NCI-H510A (cell line): ENCODE measurements at regions not wholly inside any gene's neighbourhood (a gene's known extent, or its start where the extent isn't known, plus 50 kb on each side); places are given as distances from the start of the nearest gene placed in this dataset.
"Not testable (repeated sequence)": the region's sequence is repeated elsewhere in the genome, so short reads cannot be mapped to it uniquely, and the experiment has no call there.

Experiments used
- DNase-seq: peaks from one replicate; lab custom pipeline; 2025; lab: John Stamatoyannopoulos, UW

GRCh38 chr16:60681043-60681442 lies 1355.2 kb downstream of the CDH8 start:
- no peak for DNase-seq

GRCh38 chr16:60675022-60675421 lies 1361.2 kb downstream of the CDH8 start:
- DNase-seq: no peak

- no peak for DNase-seq
Measured at GRCh38 chr16:60674241-60674640, 1362.0 kb downstream of the CDH8 start.

- DNase-seq: no peak
Measured at GRCh38 chr16:60655514-60656153, 1380.6 kb downstream of the CDH8 start.

- no peak for DNase-seq
Measured at GRCh38 chr16:60651346-60651745, 1384.9 kb downstream of the CDH8 start.

- no peak for DNase-seq
Measured at GRCh38 chr16:60648290-60648689, 1387.9 kb downstream of the CDH8 start.

- DNase-seq: not testable (repeated sequence)
Measured at GRCh38 chr16:60647388-60647787, 1388.8 kb downstream of the CDH8 start.

- no peak for DNase-seq
Measured at GRCh38 chr16:60646631-60647030, 1389.6 kb downstream of the CDH8 start.

GRCh38 chr16:60645541-60645940 lies 1390.7 kb downstream of the CDH8 start:
- DNase-seq: no peak

GRCh38 chr16:60642956-60643355 lies 1393.3 kb downstream of the CDH8 start:
- DNase-seq: no peak

- no peak for DNase-seq
Measured at GRCh38 chr16:60641067-60641665, 1395.1 kb downstream of the CDH8 start.

- DNase-seq: no peak
Measured at GRCh38 chr16:60640038-60640437, 1396.2 kb downstream of the CDH8 start.

GRCh38 chr16:60636636-60637035 lies 1399.6 kb downstream of the CDH8 start:
- DNase-seq: not testable (repeated sequence)

- no peak for DNase-seq
Measured at GRCh38 chr16:60636117-60636516, 1400.1 kb downstream of the CDH8 start.

GRCh38 chr16:60635548-60635947 lies 1400.7 kb downstream of the CDH8 start:
- DNase-seq: no peak

- DNase-seq: no peak
Measured at GRCh38 chr16:60611844-60612243, 1424.4 kb downstream of the CDH8 start.

- DNase-seq: no peak
Measured at GRCh38 chr16:60608971-60609370, 1427.3 kb downstream of the CDH8 start.

- DNase-seq: not testable (repeated sequence)
Measured at GRCh38 chr16:60605652-60606051, 1430.6 kb downstream of the CDH8 start.

GRCh38 chr16:60605176-60605575 lies 1431.1 kb downstream of the CDH8 start:
- no peak for DNase-seq

GRCh38 chr16:60586493-60586892 lies 1449.7 kb downstream of the CDH8 start:
- DNase-seq: no peak

GRCh38 chr16:60582528-60582927 lies 1453.7 kb downstream of the CDH8 start:
- no peak for DNase-seq

GRCh38 chr16:60566901-60567300 lies 1469.3 kb downstream of the CDH8 start:
- no peak for DNase-seq

GRCh38 chr16:60564588-60564987 lies 1471.7 kb downstream of the CDH8 start:
- no peak for DNase-seq

GRCh38 chr16:60563166-60563565 lies 1473.1 kb downstream of the CDH8 start:
- DNase-seq: no peak
